Esophagus squamous epithelium (tissue), 5 donors: ENCODE measurements at regions not wholly inside any gene's neighbourhood (a gene's known extent, or its start where the extent isn't known, plus 50 kb on each side); places are given as distances from the start of the nearest gene placed in this dataset.

Experiments used
- DNase-seq: peaks from one replicate; lab custom pipeline; 2025; lab: John Stamatoyannopoulos, UW
- H3K27ac ChIP-seq, 4 donors: fragments of 200-600 bp; sonication (generic); one replicate each; pipeline ENCODE4 v1.5.1; 2016 to 2019; ENCODE audit warnings: mild to moderate bottlenecking in 1 of 4
- H3K27me3 ChIP-seq, 4 donors: fragments of 200-600 bp; sonication (generic); 1 replicate in 3 of 4; 2 replicates in 1 of 4; pipeline versions ENCODE4 v1.5.1 to v1.6.0; 2017 to 2021; ENCODE audit warnings: antibody characterized with exemption in 1 of 4
- H3K36me3 ChIP-seq, 3 donors: fragments of 200-600 bp; sonication (generic); one replicate each; pipeline ENCODE4 v1.5.1; 2016 to 2019
- H3K4me1 ChIP-seq, 3 donors: fragments of 200-600 bp; sonication (generic); one replicate each; pipeline ENCODE4 v1.5.1; 2017 to 2019
- H3K4me3 ChIP-seq, 4 donors: fragments of 200-600 bp; sonication (generic); 1 replicate in 3 of 4; 2 replicates in 1 of 4; pipeline ENCODE4 v1.5.1; 2016 to 2019; ENCODE audit warnings: mild to moderate bottlenecking in 2 of 4, moderate library complexity in 1 of 4
- H3K9me3 ChIP-seq, 3 donors: fragments of 200-600 bp; sonication (generic); one replicate each; pipeline ENCODE4 v1.5.1; 2016 to 2019
- POLR2A ChIP-seq, 4 donors: fragments of 450-650 bp; IDR thresholded peaks; one replicate each; pipeline ENCODE4 v1.6.1; 2017; ENCODE audit warnings: antibody characterized with exemption in 4 of 4, mild to moderate bottlenecking in 4 of 4, moderate library complexity in 3 of 4
- WGBS, 2 donors: methylation state at CpG; one replicate each; pipeline ENCODE4 v1.1.5; 2018; 5-methylcytosine and 5-hydroxymethylcytosine counted together
- intact Hi-C: fragments of 100-400 bp; cut with DNase I; formaldehyde crosslinking; loops from one replicate; pipeline ENCODE4 v1.15.0; 2022
- TF ChIP-seq, protein P1 (sequence below), 6 experiments: fragments of 450-650 bp in 4 of 6; fragments of 200-600 bp in 2 of 6; sonication (generic) in 2 of 6; IDR thresholded peaks; one replicate each; pipeline ENCODE4 v1.5.1; 2016 to 2019; ENCODE audit warnings: antibody characterized with exemption in 6 of 6, mild to moderate bottlenecking in 4 of 6, moderate library complexity in 4 of 6
- donor health status: DM: yes; HTN: yes; CAD: no.

DNA sequence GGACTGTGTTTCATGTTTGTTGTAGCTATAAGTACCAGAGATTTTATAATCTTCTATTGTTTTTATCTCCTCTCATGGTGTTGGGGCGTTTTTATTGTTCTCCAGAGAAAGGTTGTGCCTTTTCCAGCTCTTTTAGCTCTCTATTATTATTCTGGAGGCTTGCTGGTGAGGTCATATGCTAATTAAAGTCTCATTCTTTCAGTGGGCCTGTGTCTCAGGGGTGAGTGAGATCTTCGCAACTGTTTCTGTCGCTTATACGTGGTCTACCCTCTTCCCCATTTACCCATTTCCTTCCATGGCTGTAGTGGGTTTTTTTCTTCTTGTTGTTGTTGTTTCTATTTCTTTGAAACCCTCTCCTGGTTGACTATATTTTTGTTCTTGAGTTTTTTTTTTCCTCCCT lies 584.9 kb downstream of the TMEM182 start:
- H3K27me3 ChIP-seq: no peaks in the 10 kb centered on the region
- no peak for TF ChIP-seq POLR2A (IDR thresholded peaks at IDR 0.05)
- TF ChIP-seq, protein P1, sequence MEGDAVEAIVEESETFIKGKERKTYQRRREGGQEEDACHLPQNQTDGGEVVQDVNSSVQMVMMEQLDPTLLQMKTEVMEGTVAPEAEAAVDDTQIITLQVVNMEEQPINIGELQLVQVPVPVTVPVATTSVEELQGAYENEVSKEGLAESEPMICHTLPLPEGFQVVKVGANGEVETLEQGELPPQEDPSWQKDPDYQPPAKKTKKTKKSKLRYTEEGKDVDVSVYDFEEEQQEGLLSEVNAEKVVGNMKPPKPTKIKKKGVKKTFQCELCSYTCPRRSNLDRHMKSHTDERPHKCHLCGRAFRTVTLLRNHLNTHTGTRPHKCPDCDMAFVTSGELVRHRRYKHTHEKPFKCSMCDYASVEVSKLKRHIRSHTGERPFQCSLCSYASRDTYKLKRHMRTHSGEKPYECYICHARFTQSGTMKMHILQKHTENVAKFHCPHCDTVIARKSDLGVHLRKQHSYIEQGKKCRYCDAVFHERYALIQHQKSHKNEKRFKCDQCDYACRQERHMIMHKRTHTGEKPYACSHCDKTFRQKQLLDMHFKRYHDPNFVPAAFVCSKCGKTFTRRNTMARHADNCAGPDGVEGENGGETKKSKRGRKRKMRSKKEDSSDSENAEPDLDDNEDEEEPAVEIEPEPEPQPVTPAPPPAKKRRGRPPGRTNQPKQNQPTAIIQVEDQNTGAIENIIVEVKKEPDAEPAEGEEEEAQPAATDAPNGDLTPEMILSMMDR (IDR thresholded peaks at IDR 0.05): no peak
- 64 to 71% methylated on average over 4 of the region's 4 CpGs for WGBS, 2 donors
- peaks cover 0 to 7% (median 0%) of the 10 kb centered on the region in 3 donors for H3K9me3 ChIP-seq
- H3K36me3 ChIP-seq: no peaks in the 10 kb centered on the region
- DNase-seq: no peak
- H3K4me3 ChIP-seq: no peak overlapping the region
- intact Hi-C loops: no loop called here
- H3K27ac ChIP-seq: no peak overlapping the region
- no peaks in the 10 kb centered on the region for H3K4me1 ChIP-seq

DNA sequence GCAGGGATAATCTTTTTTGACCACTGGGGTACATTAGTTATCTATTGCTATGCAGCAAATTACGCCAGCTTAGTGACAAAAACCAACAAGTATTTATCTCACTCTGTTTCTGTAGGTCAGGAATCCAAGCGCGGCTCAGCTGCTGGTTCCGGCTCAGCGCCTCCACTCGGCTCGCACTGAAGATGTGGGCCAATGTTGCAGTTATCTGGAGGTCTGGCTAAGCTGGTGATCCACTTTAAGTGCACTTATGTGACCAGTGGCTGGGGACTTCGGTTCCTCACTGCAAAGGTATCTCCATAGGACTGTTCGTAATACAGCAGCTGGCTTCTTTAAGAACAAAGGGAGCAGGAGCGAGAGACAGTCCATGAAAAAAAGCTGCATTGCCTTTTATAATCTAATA lies 591.9 kb downstream of the TMEM182 start:
- Histone ChIP-seq H3K4me3 (no peak overlapping the region), H3K4me1 (no peaks in the 10 kb centered on the region), H3K27me3 (no peaks in the 10 kb centered on the region), H3K36me3 (no peaks in the 10 kb centered on the region), H3K27ac (no peak overlapping the region), H3K9me3 (no peaks in the 10 kb centered on the region)
- 84 to 85% methylated on average over 10 of the region's 10 CpGs for WGBS, 2 donors
- TF ChIP-seq POLR2A (IDR thresholded peaks at IDR 0.05): no peak
- TF ChIP-seq, protein P1 (IDR thresholded peaks at IDR 0.05): no peak
- DNase-seq: no peak
- intact Hi-C loops: no loop called here

DNA sequence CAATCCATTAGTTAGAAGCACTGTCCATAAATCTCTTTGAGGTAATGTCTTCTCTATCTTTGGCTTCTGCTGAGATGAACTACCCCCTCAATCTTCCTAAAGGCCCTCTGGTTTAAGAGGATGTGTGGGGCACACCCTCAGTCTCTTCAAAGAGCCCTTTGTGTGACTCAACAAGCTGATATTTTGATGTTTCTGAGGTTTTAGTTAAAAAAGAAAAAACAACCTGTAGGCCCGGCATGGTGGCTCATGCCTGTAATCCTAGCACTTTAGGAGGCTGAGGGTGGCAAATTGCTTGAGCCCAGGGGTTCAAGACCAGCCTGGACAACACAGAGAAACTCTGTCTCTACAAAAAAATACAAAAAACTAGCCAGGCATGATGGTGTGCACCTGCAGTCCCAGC lies 593.5 kb downstream of the TMEM182 start:
- 73% methylated on average over 1 of the region's 1 CpG; no CpG with 5 or more reads in 1 of the 2 donors for WGBS, 2 donors
- Histone ChIP-seq H3K4me1 (no peaks in the 10 kb centered on the region), H3K4me3 (no peak overlapping the region), H3K36me3 (no peaks in the 10 kb centered on the region), H3K27ac (no peak overlapping the region), H3K9me3 (no peaks in the 10 kb centered on the region), H3K27me3 (no peaks in the 10 kb centered on the region)
- no peak for DNase-seq
- TF ChIP-seq, protein P1 (IDR thresholded peaks at IDR 0.05): no peak
- TF ChIP-seq POLR2A (IDR thresholded peaks at IDR 0.05): no peak
- intact Hi-C loops: no loop called here

DNA sequence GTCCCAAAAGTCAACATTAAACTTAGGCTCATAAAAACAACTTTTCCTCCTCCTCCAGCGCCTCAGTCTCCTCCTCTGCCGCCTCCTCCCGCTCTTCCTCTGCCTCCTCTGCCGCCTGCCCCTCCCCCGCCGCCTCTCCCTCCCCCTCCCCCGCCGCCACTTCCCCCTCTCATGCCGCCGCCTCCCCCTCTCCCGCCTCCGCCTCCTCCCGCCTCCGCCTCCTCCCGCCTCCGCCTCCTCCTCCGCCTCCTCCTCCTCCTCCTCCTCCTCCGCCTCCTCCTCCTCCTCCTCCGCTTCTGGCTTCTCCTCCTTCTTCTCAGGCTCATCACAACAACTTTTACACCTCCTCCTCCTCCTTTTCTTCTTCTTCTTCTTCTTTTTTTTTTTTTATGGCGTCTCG lies 599.9 kb downstream of the TMEM182 start:
- no peak overlapping the region for H3K27ac ChIP-seq
- TF ChIP-seq, protein P1 (IDR thresholded peaks at IDR 0.05): no peak
- no peak for TF ChIP-seq POLR2A (IDR thresholded peaks at IDR 0.05)
- H3K27me3 ChIP-seq: no peaks in the 10 kb centered on the region
- H3K9me3 ChIP-seq: no peaks in the 10 kb centered on the region
- H3K36me3 ChIP-seq: no peaks in the 10 kb centered on the region
- no peak for DNase-seq
- no peaks in the 10 kb centered on the region for H3K4me1 ChIP-seq
- WGBS, 2 donors: 95% methylated on average over 16 to 21 of the region's 21 CpGs
- intact Hi-C loops: no loop called here
- no peak overlapping the region for H3K4me3 ChIP-seq

DNA sequence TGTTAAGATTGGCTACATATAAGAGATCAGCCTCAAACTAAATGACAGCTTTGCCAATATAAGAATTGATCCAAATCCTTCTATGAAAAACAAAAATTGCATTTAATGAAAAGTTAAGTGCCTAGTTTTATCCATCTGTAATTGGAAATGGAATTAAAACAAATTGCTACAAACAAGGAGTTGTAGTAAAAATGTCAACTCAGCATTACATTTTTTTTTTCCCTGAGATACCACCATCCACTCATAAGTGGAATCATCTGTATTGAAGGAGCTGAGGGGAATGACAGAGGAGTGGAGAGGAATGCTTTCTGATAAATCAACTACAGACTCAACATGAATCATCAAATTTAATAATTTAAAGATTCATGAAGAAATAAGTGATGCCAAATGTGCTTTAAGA lies 601.8 kb downstream of the TMEM182 start:
- no peaks in the 10 kb centered on the region for H3K4me1 ChIP-seq
- DNase-seq: no peak
- intact Hi-C loops: no loop called here
- no peak overlapping the region for H3K27ac ChIP-seq
- no peak overlapping the region for H3K4me3 ChIP-seq
- TF ChIP-seq, protein P1 (IDR thresholded peaks at IDR 0.05): no peak
- TF ChIP-seq POLR2A (IDR thresholded peaks at IDR 0.05): no peak
- no peaks in the 10 kb centered on the region for H3K27me3 ChIP-seq
- no peaks in the 10 kb centered on the region for H3K9me3 ChIP-seq
- H3K36me3 ChIP-seq: no peaks in the 10 kb centered on the region
